C4-2B (cell line): ENCODE measurements at regions not wholly inside any gene's neighbourhood (a gene's known extent, or its start where the extent isn't known, plus 50 kb on each side); places are given as distances from the start of the nearest gene placed in this dataset.
"Not testable (repeated sequence)": the region's sequence is repeated elsewhere in the genome, so short reads cannot be mapped to it uniquely, and the experiment has no call there.

ENCODE experiments used
- H3K27ac ChIP-seq: fragments of 450-650 bp; 2 replicates; pipeline ENCODE4 v1.5.1; 2017
- ZFX ChIP-seq: fragments of 450-650 bp; IDR thresholded peaks from 2 replicates; pipeline ENCODE4 v1.6.1; 2017
- TF ChIP-seq, protein P1 (sequence below): fragments of 450-650 bp; conservative IDR thresholded peaks from 2 replicates; pipeline ENCODE4 v1.5.1; 2017; ENCODE audit warnings: mild to moderate bottlenecking

DNA sequence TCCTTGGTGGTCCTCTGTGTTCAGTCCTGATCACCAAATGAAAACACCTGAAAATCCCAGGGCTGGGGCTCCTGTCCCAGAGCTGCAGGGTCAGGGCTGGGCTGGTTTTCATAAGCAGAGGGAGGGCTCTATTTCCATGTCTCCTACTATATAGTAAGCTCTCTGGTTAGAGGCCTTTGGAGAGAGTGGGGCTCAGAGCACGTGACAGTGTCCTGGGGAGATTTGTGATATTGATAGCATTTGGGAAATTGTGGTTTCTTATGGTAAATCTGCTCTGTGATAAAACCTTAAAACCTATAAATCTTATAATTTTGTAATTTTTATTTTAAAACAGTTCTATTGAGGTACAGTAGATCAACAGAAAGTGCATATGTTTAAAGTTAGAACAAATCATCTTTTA lies 1202.2 kb downstream of the TMEM121 start:
- H3K27ac ChIP-seq: no peak overlapping the region
- TF ChIP-seq, protein P1, sequence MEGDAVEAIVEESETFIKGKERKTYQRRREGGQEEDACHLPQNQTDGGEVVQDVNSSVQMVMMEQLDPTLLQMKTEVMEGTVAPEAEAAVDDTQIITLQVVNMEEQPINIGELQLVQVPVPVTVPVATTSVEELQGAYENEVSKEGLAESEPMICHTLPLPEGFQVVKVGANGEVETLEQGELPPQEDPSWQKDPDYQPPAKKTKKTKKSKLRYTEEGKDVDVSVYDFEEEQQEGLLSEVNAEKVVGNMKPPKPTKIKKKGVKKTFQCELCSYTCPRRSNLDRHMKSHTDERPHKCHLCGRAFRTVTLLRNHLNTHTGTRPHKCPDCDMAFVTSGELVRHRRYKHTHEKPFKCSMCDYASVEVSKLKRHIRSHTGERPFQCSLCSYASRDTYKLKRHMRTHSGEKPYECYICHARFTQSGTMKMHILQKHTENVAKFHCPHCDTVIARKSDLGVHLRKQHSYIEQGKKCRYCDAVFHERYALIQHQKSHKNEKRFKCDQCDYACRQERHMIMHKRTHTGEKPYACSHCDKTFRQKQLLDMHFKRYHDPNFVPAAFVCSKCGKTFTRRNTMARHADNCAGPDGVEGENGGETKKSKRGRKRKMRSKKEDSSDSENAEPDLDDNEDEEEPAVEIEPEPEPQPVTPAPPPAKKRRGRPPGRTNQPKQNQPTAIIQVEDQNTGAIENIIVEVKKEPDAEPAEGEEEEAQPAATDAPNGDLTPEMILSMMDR: no peak

DNA sequence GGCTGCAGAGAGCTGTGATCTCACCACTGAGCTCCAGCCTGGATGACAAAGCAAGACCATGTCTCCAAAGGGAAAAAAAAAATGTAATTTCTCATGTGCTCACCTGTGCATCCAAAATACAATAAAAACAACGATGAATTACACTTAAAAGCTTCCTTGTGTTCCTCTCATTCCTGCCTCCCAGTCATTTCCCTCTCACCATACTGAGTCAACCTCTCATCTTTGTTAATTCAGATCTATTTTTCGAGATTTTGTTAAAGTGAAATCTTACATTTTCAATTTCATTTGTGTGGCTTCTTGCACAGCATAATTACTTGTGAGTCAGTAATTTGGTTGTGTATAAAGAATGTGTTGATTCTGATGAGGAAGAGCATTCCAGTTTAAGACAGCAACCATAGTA lies 1203.2 kb downstream of the TMEM121 start:
- no peak overlapping the region for H3K27ac ChIP-seq
- no peak for TF ChIP-seq ZFX
- TF ChIP-seq, protein P1: no peak

DNA sequence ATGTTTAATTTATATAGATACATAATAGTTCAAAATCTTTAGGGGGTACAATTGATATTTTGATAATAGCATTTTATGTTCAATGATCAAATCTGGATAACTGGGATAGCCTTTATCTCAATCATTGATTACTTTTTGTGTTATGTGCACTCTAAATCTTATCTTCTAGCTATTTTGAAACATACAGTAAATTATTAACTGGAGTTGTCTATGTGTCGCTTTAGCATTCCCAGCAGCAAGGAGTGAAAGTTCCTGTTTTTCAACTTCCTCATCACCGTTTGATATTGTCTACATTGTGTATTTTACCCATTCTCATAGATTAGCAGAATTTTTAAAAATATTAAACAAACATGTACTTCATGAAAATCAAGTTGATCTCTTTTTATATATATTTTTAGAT lies 1207.4 kb downstream of the TMEM121 start:
- no peak overlapping the region for H3K27ac ChIP-seq
- TF ChIP-seq, protein P1: no peak
- no peak for TF ChIP-seq ZFX

DNA sequence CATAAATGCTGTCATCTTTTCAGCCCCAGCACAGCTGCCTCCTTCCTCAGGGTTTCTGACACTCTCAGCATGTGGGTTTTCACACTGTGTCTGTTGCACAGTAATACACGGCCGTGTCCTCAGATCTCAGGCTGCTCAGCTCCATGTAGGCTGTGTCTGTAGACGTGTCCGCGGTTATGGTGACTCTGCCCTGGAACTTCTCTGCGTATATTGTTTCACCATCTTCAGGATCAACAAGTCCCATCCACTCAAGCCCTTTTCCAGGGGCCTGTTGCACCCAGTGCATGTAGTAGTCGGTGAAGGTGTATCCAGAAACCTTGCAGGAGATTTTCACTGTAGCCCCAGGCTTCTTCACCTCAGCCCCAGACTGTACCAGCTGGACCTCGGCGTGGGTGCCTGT lies 1210.6 kb downstream of the TMEM121 start:
- TF ChIP-seq, protein P1: no peak
- no peak for TF ChIP-seq ZFX

DNA sequence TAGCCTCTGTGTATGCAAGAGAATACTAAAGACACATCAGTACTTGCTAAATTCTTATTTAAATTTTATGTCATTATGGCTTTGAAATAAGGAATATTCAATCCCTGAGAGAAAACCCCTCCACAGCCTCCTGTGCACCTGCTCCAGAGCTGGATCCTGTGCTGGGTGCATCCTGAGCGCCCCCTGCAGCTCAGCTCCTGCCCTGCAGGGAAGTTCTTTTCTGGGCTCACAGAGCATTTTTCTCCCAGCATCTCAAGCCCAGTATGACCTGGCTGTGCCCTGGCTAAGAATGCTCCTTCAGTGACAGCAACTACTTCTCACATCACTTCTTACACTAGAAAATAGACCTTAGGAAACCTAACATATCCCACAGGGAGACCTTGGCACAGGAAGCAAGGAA lies 1211.7 kb downstream of the TMEM121 start:
- TF ChIP-seq ZFX: no peak
- TF ChIP-seq, protein P1: no peak
- H3K27ac ChIP-seq: no peak overlapping the region

More for the DNA sequence above, 1210.6 kb downstream of the TMEM121 start:
- no peak overlapping the region for H3K27ac ChIP-seq

DNA sequence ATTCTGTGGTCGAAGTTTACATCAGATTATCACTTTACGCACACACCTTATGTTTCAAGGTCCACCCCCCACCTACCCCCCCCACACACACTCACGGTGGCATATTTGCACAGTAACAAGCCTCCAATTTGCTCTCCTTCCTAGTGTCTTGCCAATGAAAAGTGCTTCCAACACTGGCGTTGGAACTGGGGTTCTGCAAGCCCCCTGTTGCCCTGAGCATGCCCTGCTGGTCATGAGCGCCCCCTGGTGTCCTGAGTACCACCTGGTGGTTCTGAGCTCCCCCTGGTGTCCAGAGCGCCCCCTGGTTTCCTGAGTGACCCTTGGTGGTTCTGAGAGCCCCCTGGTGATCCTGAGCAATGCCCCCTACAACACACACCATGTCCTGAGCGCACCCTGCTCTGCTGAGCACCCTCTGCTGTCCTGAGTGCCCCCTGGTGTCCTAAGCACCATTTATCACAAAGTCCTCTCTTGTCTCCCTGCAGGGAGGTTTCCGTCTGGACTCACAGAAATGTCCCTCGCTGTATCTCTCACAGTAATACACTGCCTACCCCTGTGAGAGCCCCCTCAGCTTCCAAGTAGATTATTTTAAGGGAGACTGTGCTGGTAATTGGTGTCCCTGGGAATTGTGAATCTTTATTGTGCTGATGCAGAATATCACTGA lies 1212.3 kb downstream of the TMEM121 start:
- not testable (repeated sequence) for H3K27ac ChIP-seq

DNA sequence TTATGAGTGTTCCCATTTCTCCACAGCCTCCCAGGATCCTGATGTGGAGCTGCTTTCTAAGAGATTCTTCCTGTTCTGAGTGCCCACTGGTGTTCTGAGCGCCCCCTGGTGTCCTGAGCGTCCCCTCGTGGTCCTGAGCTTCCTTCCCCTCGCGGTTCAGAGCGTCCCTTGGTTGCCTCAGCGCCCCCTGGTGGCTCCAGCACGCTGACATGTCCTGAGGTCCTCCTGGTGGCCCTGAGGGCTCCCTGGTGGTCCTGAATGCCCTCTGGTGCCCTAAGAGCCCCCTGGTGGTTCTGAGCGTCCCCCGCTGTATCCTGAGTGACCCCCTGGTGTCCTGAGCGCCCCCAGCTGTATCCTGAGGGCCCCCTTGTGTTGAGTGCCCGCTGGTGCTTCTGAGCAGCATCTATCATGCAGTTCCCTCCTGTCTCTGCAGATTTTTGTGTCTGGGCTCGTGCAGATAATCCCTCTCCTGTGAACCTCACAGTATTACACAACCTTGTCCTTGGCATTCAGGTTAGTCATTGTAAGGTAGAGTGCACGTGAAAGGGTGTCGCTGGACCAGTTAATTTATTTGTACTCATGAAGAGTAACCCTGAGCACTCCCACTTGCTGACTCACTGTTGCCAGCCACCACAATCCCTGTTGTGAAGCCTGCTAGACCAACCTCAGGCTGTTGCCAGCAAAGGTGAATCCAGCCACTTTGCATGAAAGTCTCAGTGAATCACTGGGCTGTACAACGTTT lies 1214.9 kb downstream of the TMEM121 start:
- H3K27ac ChIP-seq: not testable (repeated sequence)

DNA sequence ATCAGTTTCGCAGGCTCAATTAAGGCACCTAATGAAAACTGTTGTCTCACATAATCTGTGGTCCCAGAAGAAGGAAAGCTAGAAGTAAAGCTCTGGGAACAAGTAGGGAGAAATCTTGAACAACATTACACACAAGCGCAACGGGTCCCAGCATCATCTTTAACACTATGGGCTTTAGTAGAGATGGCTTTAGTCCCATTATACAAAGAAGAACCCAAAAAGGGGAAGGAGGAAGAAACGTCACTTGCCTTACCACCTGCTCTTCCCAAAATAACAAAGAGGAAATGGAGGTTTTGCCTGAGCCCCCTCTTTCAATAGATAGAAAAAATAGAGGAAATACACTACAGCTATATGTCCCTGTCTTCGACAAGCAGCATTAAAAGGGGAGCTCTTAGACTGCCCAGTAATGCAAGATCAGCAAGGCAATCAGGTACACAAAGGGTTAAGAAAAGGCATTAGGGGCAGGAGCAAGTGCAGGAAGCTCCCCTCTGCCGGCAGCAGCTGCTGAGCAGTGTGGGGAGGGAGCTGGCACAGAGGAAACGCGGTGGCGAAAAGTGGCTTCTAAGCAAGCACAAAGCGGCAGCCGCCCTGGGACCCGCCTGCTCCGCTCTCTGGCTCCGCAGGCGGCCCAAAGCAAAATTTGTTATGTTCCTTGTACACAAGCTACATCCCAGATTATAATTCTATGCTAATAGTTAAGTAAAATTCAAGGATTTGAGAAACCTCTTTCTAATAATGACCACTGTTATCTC lies 1218.8 kb downstream of the TMEM121 start:
- not testable (repeated sequence) for H3K27ac ChIP-seq

DNA sequence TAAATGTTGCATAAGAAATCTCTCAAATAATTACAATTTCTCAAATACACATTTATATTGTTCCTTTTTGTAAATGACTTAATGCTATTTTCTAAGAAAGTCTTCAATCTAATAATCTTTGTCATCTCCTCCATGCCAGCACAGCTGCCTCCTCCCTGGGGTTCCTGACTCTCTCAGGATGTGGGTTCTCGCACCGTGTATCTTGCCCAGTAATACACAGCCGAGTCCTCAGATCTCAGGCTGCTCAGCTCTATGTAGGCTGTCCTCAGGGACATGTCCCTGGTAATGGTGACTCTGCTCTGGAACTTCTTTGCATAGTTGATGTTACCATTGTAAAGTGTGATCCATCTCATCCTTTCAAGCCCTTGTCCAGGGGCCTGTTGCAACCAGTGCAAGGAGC lies 1223.7 kb downstream of the TMEM121 start:
- not testable (repeated sequence) for H3K27ac ChIP-seq

DNA sequence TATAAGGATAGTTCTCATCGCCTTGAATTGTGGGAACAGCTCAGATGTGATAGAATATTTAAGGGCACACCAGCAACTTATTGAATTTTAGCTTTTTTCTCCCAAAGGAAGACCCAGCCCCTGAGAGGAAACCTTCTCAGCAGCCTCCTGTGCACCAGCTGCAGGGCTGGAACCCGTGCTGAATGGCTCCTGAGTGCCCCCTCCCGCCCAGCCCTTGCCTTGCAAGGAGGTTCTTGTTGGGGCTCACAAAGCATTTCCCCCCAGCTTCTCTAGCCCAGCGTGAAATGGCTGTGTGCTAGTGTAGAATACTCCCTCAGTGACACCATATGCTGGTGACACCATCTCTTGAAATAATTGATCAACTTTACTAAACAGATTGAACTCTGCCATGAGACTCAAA lies 1227.4 kb downstream of the TMEM121 start:
- H3K27ac ChIP-seq: not testable (repeated sequence)

DNA sequence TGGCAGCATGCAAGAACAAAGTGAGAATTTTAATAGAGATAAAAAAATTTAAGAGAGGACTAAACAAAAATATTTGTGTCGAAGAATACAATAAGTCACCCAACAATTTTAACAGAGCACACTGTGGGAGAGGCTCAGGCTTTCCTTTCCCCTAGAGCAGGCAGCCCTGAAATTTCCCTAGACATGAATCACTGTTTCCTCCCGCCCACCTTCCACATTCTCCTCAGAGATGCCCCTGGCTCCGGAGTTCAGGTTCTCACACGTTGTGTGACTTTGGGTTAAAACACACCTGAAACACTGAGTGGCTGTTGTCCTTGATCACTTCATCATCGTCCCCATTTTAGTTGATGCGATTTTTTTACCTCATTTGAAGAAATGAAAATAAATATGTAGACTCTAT lies 1231.1 kb downstream of the TMEM121 start:
- not testable (repeated sequence) for H3K27ac ChIP-seq

DNA sequence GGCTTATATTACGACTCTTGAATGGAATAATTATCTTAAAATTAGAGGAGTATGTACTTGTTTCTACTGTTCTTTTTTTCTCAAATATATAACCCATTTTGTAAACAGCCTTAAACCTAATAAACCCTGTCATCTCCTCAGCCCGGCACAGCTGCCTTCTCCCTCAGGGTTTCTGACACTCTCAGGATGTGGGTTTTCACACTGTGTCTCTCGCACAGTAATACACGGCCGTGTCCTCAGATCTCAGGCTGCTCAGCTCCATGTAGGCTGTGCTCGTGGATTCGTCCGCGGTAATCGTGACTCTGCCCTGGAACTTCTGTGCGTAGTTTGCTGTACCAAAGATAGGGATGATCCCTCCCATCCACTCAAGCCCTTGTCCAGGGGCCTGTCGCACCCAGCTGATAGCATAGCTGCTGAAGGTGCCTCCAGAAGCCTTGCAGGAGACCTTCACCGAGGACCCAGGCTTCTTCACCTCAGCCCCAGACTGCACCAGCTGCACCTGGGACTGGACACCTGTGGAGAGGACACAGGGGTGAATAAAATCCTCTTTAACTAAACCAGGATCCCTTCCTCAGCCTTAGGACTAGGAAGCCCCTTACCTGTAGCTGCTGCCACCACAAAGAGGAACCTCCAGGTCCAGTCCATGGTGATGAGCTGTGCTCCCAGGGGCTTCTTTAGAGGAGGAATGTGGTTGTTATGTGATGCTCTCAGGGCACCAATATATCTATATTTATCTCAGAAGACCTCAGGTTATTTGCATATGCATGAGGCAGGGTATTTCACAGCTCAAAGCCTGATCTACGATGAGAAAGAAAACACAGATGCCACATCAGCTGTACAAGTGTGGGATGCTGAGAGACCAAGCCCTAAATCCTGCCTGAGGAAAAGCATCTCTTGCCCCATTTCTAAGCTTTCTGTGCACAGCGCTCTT lies 1235.8 kb downstream of the TMEM121 start:
- not testable (repeated sequence) for H3K27ac ChIP-seq
